Iris pigment epithelial cell (primary cell): ENCODE measurements at regions not wholly inside any gene's neighbourhood (a gene's known extent, or its start where the extent isn't known, plus 50 kb on each side); places are given as distances from the start of the nearest gene placed in this dataset.

Source experiments
- DNase-seq: peaks from one replicate; pipeline ENCODE4 v3.0.0-alpha.2; 2011; ENCODE audit warnings: low read depth

DNA sequence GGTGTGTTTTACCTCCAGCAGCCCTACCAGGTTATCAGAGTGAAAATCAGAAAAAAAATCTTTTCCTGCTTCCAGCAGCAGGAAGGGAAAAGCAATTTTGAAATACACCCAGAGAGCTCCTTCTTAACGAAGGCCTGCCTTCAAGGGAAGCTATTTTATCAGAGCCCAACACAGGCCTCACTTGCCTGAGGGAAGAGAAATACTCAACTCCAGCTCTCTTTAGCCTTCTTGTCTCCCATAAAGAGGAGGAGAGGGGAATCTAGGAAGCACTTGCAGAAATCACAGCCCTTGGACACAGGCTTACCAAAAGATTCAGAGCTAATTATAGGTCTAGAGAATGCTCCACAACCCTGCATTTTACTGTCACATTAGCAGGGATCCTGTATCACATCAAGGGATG, 896.1 kb upstream of the CNTNAP5 start:
- DNase-seq, result no peak

DNA sequence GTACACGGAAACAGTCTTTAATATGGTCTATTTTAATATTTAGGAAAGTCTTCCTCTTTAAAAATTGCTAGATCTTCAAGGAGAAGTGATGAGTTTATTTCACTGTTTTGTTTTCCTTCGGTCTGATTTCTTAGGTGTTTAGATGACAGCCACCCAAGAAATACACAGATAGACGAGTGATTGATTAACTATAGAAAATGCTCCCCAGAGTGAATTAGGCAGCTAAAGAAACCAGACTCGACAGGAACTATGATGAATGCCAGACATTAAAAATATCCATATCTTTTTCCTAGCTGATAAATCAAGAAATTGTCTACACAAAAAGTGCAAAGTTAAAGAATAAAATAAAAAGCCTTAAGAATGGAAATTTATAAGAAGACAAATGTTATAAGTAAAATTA, 888.7 kb upstream of the CNTNAP5 start:
- no peak for DNase-seq

DNA sequence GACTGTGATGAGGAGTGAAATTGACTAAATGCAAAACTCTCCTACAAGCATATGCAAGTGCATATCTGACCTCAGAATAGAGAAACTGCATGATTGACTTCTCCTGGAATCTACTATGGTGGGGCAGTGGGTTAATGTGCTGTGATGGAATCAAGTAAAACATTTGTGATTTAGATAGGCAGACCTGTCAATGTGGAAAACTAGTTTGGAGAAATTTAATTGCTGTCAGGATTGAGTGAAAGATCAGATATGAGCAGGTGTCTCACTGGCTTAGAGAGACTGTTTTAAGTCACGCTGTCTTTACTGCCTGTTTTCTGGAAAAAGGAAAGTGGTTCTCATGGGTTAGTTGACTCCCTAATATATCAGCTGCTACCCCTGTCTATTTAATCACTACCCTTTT, 881.0 kb upstream of the CNTNAP5 start:
- DNase-seq, result no peak

DNA sequence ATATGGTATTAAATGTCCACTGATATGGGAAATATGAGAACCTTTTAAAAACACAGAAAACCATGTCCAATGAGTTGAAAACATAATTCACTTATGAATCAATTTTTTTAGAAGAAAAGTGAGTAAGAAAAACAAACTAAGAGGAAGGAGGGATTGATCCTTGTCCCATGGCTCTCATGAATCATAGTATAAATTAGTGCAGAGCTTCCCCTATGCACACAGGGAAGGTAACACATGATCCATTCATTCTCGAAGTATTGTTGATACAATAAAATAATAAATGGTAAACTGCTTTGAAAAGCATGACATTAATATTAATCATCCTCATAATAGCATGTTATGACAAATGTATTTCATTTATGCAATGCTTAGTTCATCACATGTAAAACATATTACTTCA, 872.0 kb upstream of the CNTNAP5 start:
- DNase-seq, result no peak

DNA sequence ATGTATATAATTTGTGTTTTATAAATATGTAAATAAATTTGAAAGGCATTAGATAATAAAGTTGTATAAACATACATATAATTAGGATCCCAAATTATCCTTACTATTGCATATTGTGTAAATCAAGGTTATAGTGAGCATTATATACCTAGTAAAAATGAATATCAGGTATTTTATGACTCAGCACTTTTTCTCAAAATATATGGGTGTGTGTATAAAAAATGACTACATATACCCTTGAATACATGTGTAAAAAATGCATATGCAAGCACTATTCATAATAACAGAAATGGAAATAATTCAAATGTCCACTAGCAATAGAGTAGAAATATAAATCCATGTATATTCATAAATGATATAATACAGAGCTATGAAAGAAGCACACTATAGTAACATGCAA, 870.9 kb upstream of the CNTNAP5 start:
- no peak for DNase-seq

DNA sequence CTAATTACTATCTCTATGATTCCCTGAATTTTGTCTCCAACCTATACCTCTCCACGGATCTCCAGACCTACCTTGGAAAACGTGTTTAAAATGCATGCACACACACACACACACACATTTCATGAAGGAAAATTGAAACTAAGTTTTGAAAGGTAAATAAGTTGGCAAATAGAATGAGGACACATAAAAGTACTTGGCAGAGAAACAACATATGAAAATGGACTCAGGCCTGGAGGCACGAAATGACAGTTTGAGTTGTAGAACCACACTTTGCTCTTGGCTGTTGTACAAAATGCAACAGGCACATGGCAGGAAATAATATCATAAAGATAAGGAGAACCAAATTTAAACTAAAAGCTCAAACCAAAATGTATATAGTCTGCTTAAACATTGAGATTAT, 868.1 kb upstream of the CNTNAP5 start:
- no peak for DNase-seq

DNA sequence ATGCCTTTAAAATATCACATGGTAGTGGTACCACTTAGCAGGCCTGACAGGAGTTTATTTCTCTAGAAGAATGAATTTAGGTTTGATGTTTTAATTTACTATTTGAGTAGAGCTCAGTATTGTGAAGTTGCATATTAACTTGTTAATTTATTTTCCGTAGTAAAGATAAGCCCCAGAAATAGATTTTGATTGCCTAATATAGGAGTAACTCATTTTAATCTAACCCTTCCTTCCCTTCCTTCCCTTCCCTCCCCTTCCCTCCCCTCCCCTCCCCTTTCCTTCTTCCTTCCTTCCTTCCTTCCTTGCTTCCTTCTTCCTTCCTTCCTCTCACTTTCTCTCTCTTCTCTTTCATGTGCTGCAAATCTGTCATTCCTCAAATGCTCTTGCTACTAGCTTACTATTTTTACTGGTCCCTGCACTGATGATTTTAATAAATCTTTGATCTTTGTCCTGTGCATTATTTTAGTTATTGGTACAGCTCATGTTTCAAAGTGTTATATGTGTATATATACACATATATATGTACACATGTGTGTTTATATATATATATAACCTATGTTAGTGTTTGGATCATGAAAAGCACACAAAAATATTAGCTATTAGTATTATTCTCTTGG, 862.6 kb upstream of the CNTNAP5 start:
- no peak for DNase-seq

DNA sequence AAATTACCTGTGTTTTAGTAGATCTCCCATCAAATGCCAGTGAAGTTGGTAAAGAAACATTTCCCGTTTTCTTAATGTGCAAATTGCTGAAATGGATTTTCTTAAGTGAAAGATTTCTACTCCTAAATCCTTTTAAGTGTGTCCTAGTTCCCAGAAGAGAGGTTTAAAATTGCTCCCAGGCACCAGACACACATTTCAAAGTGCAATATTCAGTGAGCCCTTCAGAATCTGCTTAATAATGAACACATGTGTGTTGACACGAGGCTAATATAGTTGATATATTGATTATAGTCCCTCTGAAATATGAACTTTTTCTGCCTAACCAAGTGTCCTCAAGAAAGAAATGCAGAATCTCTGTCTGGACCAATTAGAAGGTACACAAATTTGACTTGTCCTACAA, 861.7 kb upstream of the CNTNAP5 start:
- no peak for DNase-seq

DNA sequence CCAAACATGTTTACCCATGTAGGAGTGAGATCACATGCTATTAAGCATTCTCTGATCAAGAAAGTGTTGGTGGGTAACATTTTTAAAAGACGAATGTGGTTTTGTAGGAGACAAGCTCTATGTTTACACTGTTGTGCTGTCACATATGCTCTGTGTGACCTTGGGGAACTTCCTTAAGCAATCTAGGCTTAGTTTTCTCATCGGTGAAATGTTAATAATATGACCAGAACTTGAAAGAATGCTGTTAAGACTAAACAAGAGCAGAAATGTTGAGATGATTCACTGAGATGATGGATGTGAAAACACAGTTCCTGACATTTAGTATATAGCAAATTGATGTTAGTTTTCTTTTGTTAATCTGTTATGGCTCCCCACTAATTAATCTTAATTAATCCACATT, 860.9 kb upstream of the CNTNAP5 start:
- DNase-seq, result no peak

DNA sequence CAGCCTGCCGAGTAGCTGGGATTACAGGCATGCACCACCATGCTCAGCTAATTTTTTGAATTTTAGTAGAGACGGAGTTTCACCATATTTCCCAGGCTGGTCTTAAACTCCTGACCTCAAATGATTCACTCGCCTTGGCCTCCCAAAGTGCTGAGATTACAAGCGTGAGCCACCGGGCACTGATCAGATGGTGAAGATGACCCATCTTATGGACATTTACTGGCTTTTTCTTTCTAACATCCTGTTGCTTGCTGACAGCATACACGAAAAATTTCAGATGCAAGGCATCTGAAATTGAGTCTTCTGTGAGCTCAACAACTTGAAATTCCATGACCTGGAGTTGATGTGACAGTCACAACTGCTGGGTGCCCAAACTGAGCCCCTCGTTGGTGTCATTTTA, 859.5 kb upstream of the CNTNAP5 start:
- peak; percentile 1 for DNase-seq

DNA sequence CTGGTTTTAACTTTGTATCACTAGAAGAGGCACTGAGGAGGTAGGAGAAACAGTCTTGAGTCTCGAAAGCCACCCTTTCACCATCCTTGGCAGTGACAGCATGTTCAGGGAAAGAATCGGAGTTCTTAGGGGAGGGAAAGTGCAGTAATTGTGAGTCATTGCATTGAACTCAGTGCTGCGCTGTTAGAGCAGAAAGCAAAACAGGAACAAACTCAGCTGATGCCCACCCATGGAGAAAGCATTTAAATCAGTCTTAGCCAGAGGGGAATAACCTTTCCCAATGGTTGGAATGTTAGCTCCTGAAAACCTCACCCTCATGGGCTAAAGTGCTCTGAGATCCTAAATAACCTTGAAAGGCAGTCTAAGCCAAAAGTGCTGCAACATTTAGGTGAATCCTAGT, 845.6 kb upstream of the CNTNAP5 start:
- peak; percentile 1 for DNase-seq

DNA sequence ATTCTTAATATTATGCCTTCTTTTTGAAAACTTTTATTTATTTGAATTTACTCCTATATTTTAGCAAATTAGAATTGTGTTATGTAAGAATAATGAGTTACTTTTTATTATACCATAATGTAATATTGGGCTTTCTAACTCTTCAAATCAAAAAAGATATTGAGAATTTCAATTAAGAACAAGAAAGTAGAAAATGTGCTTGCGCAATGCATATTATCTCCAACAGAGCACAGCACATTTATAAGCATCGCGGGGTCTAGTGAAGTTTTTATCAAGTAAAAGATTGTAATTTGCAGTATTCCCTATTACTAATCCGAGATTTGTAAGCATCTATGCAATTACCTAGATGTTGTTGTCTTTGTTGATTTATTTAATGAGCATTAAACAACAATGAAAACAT, 829.1 kb upstream of the CNTNAP5 start:
- DNase-seq, result no peak

DNA sequence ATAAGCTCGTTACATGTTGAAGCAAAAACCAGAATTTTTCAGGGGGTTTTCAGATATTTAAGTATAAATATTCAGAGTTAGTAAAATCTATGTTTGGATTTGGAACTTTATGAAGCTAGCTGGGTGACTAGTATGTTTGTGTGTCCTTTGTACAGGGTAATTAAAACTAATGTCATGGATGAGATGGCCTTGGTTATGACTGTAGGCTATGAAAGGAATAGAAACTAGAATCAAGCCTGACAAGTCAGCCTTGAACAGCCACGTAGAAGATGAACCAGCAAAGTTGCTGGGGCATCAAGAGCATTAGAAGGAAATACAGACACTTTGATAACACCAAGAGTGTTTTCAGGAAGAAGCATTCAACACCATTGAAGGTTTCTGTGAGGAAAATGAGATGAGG, 825.1 kb upstream of the CNTNAP5 start:
- DNase-seq, result no peak

DNA sequence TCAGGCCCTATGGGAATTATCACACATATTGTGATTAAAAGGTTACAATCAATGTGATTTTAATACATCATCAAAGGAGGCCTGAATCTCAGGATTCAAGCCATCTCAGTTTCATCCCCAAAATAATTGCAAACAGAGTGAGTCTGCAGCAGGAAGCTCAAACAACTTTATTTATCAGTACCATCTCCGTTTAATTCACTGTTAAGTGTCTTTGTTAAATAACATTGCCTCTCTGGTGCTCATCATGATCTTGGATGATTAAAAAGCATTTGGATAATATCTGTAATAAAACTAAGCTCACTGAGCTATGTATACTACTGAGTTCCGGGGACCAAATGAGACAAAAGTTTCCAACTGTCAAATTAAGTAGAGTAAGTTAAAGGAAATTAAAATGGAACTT, 817.8 kb upstream of the CNTNAP5 start:
- DNase-seq, result no peak

DNA sequence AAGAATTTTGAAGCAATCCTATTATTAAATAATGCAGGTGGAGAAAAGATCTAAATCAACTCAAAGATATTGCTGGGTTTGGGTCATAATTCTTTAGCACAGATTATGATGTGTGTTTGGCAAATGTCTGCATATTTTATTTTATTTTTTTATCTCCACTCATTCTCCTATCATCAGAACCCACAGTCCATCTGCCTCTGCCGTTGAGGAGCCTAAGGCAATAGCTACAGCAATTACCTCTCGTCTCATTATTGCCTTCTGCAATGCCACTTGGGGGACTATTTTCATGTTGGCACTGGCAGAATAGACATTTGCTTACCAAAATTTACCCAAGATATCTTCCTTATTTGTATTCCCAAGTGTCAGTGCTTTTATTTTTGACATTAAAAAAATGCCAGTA, 815.9 kb upstream of the CNTNAP5 start:
- no peak for DNase-seq

DNA sequence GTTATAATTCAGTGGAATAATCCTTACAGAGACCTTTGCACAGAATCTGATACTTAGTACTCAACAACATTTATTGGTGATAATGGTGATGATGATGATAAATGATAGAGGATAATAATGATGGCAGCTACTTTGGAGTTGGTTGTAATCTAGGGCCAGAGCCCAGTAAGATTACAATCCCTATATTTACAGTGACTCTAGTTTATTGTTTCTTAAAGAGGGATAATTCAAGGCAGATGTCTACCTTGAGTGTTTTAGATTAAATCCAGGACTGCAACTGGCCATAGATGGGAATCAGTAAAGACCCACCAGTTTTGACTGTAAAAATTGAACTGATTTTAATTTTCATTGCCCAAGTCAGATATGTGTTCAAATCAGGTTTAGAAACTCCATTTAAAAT, 813.9 kb upstream of the CNTNAP5 start:
- no peak for DNase-seq

DNA sequence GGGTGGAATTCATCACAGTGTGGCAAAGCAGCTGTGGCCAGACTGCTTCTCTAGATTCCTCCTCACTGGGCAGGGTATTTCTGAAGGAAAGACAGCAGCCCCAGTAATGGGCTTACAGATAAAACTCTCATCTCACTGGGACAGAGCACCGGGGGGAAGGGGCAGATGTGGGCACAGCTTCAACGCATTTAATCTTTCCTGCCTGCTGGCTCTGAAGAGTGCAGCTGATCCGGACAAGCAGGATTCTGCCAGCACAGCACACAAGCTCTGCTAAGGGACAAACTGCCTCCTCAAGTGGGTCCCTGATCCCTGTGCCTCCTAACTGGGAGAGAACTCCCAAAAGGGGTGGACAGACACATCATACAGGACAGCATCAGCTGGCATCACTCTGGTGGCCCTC, 779.9 kb upstream of the CNTNAP5 start:
- no peak for DNase-seq

DNA sequence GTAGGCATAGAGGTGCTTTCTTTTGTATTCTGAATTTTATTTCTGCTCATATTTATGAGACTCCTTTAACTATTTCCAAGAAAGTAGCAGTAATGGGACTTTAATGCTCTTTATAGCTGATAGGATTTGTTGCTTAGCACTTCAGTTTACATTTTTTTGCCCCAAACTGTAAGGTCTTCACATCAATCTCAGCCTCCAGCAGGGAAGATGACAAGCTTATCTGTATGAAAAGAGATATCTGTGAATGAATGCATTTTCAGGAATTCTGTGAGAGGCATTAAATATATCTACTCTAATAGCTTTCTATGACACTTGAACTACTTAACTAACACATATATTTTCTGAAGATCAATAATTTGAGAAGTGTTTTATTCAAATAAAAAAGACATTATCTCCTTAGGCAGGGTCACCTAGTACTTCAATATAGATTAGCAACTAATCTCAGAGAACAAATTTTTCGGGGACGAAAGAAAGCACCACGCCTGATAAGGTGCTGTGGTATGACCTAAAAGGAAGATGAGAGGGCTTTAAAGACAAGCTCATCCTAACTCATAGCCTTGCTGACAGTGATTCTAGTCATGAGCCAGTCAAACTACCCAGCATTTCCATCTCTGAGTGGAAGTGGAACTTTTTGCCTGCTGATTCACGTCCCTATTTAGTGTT, 766.1 kb upstream of the CNTNAP5 start:
- no peak for DNase-seq

DNA sequence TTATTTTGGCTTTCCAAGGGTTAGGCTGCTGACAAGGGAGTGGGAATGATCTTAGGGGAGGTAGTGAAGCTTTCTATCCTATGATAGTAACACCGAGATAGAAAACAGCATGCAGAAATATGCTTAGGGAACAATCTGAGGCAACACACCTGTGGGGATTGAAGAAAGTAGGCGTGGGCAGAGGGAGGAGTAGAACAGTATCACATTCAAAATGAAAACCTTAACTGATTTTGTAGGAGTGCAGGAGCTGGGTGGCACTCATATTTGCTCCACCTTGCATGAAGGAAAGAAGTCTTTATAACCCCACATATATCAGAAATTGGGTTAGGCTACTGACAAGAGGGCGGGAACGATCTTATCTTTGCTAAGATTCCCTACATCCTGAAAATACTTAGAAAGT, 762.2 kb upstream of the CNTNAP5 start:
- no peak for DNase-seq

DNA sequence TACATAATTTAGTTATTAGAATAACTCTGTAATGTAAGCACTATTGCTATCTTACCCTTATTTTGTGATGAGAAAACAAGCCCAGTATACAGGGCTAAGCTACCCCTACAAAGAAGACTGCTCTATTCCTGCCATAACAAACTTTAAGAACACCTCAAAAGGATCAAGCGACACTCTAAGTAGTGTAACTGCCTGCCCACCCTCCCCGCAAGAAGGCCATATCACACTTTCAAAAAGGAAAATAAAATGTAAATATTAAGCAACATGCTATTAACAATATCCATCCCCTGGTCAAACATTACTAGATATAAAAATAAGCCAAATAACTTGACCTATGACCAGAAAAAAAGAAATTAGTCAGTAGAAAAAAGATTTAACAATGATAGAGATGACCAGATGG, 741.7 kb upstream of the CNTNAP5 start:
- no peak for DNase-seq

DNA sequence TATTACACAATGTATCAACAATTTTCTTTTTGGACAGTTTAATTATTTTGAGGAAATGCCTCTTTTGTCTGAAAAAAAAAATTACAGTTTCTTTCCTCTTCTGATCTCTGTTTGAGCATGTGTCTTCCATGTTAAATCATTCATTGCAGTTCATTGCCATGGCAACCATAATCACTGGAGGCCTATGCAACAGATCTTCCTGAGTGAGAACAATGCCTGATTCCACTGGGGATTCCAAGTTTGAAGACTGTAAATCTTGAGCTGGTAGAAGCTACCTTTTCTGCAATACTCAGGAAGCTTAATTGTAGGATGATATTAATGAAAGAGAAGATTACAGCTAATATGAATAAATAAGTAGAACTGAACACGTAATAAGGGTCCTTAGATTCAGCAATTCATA, 721.4 kb upstream of the CNTNAP5 start:
- DNase-seq, result no peak
